Right lobe of liver (tissue), 4 donors: ENCODE measurements at regions not wholly inside any gene's neighbourhood (a gene's known extent, or its start where the extent isn't known, plus 50 kb on each side); places are given as distances from the start of the nearest gene placed in this dataset.

Source experiments
- POLR2A ChIP-seq: fragments of 450-650 bp; IDR thresholded peaks from one replicate; pipeline ENCODE4 v1.6.1; 2017; ENCODE audit warnings: antibody characterized with exemption, mild to moderate bottlenecking
- TF ChIP-seq, protein P1 (sequence below), 4 donors: fragments of 200-600 bp in 3 of 4; fragments of 450-650 bp in 1 of 4; IDR thresholded peaks; one replicate each; pipeline versions ENCODE4 v1.5.1 to v1.8.0; 2016 to 2022; ENCODE audit warnings: antibody characterized with exemption in 4 of 4, mild to moderate bottlenecking in 2 of 4
- donor health status: DM: no; HTN: no; CAD: no.
- donor health status: DM: no; HTN: no; CAD: no.
- donor health status: DM: no; HTN: yes; CAD: no.

DNA sequence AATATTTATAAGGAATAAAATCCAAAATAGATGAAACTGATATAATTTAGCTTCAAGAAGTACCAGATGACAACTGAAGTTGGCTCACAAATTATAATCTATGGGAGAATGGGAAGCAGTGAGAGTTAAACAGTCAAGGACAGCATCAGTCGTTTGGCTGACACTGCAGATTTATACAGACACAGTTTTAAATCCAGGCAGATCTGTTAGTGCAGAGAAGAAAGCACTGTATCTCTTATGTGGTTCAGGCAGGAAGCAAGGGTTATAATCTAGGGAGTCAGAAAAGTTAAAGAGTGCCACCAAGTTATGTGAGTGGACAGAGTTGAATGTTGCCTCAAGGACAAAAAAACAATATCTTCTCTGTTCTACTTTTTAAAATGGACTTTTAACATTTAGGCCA is 880.2 kb downstream of the TSN start:
- TF ChIP-seq, protein P1, sequence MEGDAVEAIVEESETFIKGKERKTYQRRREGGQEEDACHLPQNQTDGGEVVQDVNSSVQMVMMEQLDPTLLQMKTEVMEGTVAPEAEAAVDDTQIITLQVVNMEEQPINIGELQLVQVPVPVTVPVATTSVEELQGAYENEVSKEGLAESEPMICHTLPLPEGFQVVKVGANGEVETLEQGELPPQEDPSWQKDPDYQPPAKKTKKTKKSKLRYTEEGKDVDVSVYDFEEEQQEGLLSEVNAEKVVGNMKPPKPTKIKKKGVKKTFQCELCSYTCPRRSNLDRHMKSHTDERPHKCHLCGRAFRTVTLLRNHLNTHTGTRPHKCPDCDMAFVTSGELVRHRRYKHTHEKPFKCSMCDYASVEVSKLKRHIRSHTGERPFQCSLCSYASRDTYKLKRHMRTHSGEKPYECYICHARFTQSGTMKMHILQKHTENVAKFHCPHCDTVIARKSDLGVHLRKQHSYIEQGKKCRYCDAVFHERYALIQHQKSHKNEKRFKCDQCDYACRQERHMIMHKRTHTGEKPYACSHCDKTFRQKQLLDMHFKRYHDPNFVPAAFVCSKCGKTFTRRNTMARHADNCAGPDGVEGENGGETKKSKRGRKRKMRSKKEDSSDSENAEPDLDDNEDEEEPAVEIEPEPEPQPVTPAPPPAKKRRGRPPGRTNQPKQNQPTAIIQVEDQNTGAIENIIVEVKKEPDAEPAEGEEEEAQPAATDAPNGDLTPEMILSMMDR (IDR thresholded peaks at IDR 0.05): no peak
- TF ChIP-seq POLR2A: no peak
